HG02852 (cell line): ENCODE measurements at regions not wholly inside any gene's neighbourhood (a gene's known extent, or its start where the extent isn't known, plus 50 kb on each side); places are given as distances from the start of the nearest gene placed in this dataset.
"Not testable (repeated sequence)": the region's sequence is repeated elsewhere in the genome, so short reads cannot be mapped to it uniquely, and the experiment has no call there.

Experiments used
- ATAC-seq: cut with Tn5 transposase; IDR thresholded peaks from one replicate; pipeline ENCODE4 v1.9.1; 2021; ENCODE audit warnings: mild to moderate bottlenecking, moderate library complexity; ENCODE audit not compliant: unreplicated experiment

DNA sequence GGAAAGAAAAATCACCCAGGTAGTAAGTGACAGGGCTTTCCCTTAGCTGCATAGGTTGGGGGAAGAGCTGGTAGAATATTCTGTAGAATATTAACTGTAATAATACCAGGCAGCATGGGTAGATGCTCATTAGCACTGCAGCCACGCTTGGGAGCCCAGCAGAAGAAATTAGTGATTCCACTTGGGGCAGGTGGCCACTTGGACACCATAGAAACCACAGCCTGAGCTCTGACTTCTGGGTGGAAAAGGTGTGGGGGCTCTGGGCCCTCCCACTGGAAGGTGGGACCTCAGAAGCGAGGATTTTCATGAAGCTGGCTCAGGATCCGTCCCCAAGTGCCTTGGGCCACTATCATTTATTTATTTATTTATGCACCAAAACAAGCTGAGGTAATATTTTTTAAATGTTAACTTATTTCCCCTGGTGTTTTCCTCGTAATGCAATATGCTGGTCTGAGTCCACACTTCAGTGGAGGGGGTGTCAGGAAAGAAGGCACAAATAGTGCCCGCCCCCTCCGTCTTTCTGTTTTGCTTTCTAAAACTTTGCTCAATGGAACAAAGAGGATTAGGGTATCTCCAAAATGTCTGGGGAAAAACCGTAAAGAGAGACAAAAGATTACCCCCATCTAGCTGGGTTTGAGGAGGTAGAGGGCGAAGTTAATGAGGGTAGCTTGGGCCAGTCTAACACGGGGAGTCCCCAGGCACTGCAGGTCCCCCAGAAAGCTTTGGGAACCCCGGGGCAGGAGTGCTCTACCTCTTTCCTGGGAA is 75.2 kb upstream of the GADD45A start:
- peak; percentile 51 for ATAC-seq

GRCh38 chr1:67610450-67610849 is 74.6 kb upstream of the GADD45A start:
- peak; percentile 17 for ATAC-seq

- ATAC-seq = no peak
Measured at GRCh38 chr1:67611846-67612245, 73.2 kb upstream of the GADD45A start.

DNA sequence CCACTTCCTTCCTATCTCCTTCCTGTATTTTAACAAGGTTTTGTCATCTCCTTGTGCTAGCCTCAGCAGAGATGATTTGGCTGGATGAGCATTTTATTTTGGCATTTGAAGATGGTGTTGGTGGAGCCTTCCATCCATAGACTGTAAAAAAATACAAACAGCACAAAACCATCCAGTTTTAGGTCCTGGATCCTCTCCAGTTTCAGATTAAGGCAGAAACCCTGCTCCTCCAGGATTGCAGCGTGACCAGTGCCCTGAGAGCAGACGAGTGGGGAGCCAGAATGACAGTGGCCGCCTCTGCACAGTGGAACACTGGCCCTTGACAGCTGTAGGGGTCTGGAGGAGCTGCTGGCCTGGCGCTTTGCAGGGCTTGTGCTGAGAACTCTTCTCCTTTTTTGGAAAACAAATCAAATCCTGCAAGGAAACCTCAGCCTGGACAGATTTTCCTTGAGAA is 72.2 kb upstream of the GADD45A start:
- ATAC-seq = no peak

- not testable (repeated sequence) for ATAC-seq
Measured at GRCh38 chr1:67613479-67613878, 71.5 kb upstream of the GADD45A start.

GRCh38 chr1:67614511-67614934 is 70.5 kb upstream of the GADD45A start:
- no peak for ATAC-seq

- no peak for ATAC-seq
Measured at GRCh38 chr1:67615886-67616285, 69.1 kb upstream of the GADD45A start.

DNA sequence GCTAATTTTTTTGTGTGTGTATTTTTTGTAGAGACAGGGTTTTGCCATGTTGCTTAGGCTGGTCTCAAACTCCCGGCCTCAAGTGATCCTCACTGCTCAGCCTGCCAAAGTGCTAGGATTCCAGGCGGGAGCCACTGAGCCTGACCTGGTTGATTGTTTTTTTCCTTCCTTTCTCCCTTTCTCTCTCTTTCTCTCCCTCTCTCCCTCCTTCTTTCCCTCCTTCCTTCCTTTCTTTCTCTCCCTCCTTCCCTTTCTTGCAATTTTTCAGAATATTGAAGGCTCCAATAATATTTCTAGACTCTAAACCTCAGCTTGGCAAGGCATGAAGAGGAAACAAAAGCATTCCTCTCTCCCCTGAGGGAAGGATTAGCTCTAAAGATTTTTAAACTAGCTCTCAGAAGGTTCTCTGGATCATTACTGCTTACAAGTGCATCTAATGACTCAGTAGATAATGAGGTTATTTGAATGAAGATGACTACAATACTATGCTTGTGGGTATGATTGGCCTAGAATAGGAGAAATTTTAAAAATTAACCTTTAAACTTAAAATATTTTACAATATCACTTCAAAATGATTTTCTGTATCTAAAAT is 68.5 kb upstream of the GADD45A start:
- ATAC-seq = no peak

DNA sequence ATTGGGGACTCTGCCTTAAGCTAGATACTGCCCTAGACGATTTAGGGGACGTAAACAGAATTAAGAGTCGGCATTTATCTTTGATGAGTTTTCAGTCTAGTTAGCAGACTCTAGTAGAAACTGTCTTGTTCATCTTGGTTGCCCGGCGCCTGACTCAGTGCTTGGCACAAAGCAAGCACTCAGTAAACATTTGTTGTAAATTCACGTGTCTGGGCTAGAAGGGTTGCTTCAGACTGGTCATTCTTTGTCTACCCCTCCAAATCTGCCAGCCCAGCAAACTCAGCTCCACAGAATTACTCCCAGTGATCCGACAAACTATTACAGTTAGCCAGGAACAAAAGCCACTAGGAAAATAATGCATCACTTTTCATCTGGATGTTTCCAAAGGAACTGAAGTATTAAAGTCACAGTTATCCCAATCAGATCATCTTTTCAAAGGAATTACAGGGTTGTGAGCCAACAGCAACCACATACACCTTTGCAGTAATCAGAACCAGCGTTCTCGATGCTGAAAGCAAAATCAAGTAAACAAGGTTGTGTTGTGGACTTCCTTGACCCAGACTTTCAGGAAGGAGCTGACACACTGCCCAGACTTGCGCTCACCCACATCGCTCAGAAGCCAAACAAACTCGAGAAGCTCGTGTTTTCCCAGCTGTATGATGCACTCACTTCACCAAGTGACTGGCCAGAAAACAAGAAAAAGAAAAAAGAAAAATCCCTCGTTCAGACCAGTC is 66.5 kb upstream of the GADD45A start:
- ATAC-seq = no peak

DNA sequence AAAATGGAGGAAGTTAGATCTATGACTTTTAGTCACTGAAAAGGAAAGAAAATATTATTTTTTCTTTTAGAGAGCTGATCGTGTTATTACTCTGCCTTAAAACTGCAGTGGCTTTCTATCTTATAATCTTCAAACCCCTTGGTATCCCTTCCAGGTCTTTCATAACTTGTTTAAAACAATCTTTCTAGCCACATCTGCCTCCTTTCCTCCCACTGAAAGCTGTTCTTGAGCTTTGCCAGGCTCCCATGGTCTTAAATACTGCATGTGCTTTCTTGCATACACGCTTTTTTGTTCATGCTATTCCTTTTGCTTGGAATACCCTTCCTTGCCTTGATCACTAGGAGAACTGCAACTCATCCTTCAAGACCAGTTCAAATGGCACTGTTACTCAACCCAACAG is 65.9 kb upstream of the GADD45A start:
- no peak for ATAC-seq

DNA sequence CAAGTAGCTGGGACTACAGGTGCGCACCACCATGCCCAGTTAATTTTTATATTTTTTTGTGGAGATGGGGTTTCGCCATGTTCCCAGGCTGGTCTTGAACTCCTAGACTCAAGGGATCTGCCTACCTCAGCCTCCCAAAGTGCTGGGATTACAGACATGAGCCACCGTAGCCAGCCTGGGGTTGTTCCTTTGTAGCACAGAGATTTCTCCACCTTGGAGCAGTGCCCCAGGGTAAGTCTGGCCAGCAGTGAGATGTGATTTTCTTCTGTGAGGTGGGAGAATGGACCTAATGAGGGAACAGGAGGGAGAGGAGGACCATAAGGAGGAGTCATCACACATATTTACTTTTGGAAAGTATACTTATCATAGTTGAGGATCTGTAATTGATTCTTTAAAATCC is 61.1 kb upstream of the GADD45A start:
- ATAC-seq = no peak

DNA sequence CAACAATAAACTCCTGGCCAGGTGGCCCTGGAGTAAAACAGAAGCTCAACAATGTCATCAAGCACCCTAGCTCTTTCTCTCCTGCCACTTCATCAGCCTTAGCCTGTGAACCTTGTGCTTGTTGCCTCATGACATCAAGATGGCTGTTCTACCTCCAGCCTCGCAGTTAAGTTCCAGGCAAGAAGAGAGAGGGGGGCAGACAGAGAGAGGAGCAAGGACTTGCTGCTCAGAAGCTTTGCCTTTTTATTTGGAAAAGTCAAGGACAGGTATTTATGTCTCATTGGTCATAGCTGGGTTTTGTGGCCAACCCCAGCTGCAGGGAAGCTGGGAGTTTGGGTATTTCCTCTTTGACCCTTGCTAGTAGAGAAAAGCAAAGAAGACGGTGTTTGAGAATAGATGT is 60.3 kb upstream of the GADD45A start:
- no peak for ATAC-seq

- no peak for ATAC-seq
Measured at GRCh38 chr1:67626090-67626860, 58.7 kb upstream of the GADD45A start.

DNA sequence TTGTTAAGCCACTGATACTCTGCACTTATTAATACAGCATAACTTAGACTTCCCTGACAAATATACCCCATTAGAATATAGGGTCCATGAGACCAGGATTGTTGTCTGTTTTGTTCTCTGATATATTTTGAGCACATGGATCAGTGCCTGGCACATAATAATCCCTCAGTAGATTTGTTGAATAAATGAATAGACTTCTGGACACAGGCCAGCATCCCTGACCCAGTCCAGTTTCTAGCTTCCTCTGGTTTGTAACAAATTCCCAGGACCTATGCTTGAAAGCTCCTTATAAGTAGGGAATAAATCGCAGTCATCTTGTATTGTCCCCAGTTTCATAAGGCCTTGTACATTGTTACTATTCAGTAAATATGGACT is 58.2 kb upstream of the GADD45A start:
- ATAC-seq = no peak

GRCh38 chr1:67627336-67627735 is 57.7 kb upstream of the GADD45A start:
- ATAC-seq = no peak

- no peak for ATAC-seq
Measured at GRCh38 chr1:67627906-67628305, 57.1 kb upstream of the GADD45A start.

GRCh38 chr1:67629370-67630075 is 55.5 kb upstream of the GADD45A start:
- ATAC-seq = no peak

DNA sequence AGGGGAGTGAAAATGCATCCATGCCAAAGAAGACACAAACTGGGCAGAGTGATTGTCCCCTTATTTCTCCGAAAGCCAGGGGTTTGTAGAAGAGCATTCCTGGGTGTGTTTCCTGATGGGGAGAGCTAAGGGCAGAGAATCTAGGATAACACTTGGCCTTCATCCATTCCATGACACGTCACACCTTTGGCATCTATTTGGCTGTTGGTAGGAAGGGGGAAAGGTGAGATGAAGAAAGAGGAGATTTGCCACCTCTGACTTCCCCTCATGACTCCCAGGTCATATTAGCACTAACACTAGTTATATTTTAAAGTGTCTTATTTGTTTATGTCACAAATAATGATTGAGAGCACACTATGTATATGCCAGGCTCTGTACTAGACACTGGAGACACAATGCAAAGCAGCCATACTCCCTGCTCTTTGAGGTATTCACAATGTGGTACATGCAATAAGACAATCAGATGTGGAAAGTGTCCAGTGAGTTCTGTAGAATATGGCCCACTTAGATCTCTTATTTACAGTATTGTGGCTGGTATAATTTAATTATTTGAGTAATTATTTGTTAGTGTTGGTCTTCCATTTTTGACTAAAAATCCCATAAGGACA is 54.5 kb upstream of the GADD45A start:
- no peak for ATAC-seq

DNA sequence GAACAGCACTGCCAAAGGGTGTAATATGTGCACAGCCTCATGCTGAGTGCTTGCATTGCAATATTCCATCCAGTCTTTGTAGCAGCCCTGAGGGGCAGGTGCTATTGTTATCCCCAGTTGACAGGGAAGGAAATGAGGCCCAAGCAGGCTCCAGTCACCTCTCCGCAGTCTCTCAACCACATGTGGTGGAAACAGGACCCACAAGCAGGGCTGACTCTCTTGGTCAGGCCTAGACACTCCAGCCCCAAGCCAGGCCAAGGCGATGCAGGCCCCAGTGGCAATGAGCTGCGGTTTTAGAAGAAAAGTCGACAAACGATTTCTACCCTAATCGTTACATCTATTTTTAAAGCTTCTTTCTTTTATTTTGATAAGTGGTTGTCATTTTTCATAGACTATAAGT is 52.6 kb upstream of the GADD45A start:
- no peak for ATAC-seq
